Skeletal muscle cell (primary cell): ENCODE measurements at regions not wholly inside any gene's neighbourhood (a gene's known extent, or its start where the extent isn't known, plus 50 kb on each side); places are given as distances from the start of the nearest gene placed in this dataset.
A peak's percentile ranks its signal among the peaks of the same experiment; 100 is the strongest.
"Not testable (repeated sequence)": the region's sequence is repeated elsewhere in the genome, so short reads cannot be mapped to it uniquely, and the experiment has no call there.

ENCODE experiments used
- DNase-seq: peaks from one replicate; pipeline ENCODE4 v3.0.0-alpha.2; 2010; ENCODE audit warnings: low read depth
- H3K4me3 ChIP-seq: 2 replicates; pipeline ENCODE4 v1.5.1; 2011; ENCODE audit warnings: low read depth, mild to moderate bottlenecking, control low read depth, low read length, moderate library complexity

DNA sequence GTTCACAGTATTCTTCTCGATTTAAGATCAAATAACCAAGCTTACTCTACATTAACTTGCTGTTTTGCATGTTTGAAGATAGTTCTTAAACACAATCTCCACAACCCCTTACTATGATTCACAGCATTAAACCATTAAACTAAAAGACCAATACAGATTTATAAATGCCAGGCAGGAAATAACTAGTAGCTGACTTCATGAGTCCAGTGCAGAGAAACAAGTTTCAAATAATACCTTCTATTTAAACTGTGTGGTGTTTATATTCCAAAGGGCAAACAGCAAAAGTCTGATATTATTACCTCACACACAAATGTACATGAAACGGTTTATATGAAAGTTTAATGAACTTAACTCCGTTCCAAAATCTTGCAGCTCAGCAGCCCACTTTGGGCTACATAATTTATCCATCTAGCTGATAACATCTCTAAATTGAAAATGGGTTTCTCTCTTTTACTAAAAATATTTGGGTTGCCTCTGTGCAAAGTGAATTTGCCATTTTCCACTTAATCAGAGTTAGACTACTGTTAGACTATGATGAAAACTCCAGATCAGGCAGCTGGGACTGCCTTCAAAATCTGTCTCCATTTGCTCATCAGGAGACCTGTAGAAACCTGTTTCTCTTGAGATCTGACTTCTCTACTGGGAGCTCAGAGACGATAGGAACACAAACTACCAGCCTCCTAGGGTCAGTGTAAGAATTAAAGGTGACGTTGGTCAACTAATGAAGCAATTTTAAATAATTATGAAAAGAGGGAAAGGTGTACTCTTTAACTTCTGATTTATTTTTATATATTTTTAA lies 287.3 kb downstream of the FZD1 start:
- no peak for DNase-seq
- no peak overlapping the region for H3K4me3 ChIP-seq

DNA sequence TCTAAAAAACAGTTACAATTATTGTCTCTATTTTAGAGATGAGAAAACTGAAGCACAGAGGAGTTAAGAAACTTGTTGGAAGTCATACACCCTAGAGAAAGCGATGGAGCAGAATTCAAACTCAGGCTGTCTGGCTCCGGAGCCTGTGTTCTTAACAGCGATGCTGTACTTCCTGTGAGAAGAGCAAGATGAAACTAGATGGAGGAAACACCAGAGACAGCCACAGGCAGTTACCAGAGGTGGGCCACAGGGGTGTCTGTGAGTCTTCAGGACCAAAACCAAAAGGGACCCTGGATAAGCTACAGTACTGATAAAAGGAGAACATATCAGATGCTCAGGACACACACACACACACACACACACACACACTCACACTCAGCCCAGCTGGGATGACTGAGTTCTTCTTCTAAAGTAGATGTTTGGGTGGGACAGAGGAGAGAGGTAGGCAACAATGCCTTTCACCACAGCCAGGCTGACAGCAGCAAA lies 289.2 kb downstream of the FZD1 start:
- no peak for DNase-seq
- no peak overlapping the region for H3K4me3 ChIP-seq

DNA sequence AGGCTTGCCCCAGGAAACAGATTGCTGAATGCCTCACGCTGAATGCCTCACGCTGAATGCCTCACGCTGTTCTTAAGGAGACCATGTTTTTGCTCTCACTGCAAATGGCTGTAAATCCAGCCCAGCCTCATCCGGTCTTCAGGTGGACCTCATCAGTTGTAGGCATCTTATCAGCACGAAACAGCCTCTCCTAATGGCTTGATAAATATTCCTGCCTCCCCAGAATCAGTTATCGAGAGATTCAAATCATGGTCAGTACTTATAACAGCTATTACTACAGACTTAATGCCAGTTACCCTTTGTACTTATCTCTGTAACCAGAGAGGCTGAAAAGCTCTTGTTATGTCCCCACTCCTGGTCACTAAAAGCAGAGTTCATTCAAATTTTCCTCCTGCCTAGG lies 290.6 kb downstream of the FZD1 start:
- no peak for DNase-seq
- H3K4me3 ChIP-seq = no peak overlapping the region

DNA sequence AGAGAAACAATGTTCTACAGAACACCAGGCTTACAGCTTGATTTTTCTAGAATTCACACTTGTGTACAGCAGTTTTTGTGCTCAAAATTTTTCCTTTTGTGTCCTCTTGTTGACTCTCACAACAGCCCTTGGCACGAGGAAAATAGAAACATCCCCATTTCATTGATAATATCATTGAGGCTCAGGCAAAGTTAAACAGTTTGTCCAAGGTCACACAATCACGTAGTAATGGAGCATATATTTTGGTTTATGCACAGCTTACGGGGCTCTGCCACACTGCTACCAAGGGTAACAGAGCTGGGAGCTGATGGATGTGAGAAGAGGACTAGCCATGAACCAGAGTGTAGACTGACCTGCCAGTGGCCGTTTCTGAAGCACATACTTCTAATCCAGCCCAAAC lies 292.0 kb downstream of the FZD1 start:
- H3K4me3 ChIP-seq = no peak overlapping the region

DNA sequence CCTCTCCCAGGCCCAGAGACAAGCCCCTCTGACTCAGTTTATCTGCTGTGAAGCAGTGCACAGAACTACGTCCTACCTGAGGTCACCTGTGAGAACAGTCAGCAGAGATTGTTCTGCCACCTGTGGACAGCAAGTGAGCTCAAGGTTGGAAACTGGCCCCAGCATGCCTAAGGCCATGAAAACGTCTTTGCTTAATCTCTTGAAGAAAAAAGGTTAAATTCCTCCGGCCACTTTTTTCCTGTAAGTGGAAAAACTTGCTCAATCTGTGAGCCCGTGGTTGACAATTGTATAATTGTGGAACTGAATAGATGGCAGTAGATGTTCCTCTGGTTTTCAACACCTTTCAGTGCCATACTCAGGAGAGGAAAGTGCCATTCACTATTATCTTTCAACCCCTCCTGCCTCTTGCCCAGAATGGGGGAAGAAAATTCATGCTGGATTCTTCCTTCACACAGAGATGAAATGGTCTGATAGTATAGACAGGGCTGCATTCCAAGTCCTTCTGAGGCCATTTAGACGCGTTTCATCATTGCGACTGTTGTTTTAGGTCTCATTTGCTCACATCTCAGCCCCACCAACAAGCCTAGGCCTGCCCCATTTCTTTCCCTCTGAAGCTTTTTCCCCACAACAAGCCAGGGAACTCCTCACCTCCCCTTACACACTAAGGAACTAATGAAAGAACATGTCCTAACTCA lies 292.9 kb downstream of the FZD1 start:
- DNase-seq = no peak
- no peak overlapping the region for H3K4me3 ChIP-seq

More for the DNA sequence above, 292.0 kb downstream of the FZD1 start:
- no peak for DNase-seq

DNA sequence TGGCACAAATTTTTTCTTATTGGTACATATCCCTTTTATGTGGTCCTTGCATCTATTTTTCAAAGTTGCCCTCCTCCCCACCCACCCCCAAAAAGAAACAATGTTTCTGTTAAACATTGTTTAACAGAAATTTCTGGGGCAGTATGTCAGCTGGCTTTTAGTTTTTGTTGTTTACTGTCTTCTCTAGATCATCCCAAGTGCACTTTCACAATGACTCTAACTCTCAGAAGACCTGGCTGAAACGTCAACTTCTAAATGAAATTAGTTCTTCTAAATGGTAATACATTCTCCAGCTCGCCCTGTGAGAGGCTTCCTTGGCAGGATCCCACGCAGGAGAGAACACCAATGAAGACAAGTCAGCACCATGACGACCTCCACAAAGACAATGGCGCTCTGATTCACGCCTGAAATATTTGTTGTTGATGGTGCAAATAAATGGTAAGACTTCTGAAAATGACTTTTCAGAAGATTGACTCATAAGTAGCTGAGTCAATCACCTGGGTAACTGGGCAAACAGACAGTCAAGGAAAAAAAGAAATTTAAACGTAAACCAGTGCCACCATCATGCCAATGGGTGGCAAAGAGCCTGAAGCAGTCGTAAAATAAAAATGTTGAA lies 293.7 kb downstream of the FZD1 start:
- no peak overlapping the region for H3K4me3 ChIP-seq
- DNase-seq = peak; percentile 94

DNA sequence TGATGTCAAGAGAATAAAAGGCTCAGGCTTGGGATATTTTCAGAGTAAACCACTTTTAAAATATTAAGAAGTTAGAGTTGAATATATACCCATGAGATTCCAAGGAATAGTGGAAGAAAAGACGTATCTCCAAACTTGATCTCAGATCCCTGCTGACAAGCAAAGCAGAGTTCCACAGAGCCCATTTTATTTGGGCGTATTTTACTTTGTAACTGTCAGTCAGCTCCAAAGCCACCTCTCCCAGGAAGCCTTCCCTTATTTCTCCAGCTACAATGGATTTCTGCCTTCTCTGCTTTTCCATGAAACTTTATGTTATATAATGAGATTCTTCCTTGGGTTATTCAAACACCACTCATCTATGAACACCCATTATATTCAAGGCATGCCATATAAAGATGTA lies 295.7 kb downstream of the FZD1 start:
- H3K4me3 ChIP-seq = no peak overlapping the region
- no peak for DNase-seq

DNA sequence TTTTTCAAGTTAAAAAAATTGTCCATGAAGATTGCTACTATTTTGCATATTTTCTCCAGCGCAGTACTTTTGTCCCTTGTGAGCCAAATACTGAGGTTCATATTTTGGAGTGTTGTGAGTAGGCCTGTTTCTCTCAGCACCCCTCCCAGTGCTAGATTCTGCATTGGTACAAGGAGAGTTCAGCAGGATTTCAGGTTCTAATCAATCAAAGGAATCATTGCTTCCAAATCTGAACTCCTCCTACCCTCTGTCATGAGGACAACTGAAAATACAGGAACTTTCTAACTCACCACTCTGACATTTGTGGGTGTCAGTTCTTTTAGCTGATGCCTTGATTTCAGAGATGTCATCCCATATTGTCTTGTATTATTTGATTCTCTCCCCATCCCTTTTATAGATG lies 299.9 kb downstream of the FZD1 start:
- H3K4me3 ChIP-seq = no peak overlapping the region
- no peak for DNase-seq

DNA sequence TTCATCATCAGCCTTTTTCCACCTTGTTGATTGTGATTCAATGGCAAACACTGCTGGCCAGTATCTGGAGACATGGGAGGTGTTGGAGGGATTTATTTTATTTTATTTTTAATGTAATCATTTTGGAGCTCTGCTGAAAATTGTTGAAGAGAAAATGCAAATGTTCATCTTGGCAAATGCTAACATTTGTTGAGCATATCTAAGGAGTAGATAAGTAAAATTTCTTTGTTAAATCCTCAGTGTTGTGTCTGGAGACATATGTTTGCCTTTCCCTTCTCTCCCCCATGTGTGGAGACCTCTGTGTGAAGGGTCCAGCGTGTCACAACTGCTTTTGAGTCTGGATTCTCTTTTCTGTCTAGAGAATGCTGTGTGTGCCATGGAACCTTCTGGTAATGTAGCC lies 300.3 kb downstream of the FZD1 start:
- no peak overlapping the region for H3K4me3 ChIP-seq

DNA sequence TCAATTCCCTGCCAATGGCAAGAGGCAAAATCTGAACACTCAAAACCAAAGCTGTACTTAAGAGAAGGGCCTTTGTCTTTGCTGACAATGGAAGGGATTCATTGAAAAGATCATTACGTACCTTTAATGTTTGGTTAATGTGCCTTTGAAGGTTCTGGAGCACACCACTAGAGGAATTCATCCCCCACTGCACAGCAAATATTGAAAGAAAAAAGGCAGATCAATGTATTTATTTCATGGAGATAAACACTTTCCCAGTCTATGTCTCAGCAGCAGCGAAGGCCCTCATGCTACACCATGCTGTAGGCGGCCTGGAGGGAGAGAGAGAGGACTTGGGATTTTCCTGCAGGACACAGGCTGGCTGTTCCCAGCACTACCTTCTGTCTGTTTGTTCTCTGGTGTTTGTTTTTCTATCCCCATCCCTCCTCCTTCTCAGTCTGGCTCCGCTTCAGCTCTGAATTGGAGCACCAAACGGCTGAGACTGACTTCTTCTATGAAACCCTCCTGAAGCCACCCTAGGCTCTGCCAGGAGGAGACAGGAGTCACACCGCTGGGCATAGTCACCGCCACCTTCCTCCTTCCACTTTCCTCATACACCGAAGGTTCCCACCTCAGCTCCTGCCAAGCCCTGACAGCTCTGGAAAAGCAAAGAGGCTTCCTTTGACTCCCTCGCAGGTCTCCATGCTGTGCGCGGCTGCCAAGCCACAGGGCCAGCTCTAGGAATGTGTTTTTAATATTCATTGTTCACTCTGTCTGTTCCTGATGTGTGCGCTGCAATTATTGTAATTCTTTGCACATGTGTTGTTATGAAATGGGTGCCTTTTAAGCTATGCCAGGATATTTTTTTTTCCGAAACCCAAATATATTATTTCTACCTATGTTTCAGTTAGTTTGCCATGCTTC lies 301.5 kb downstream of the FZD1 start:
- no peak for DNase-seq
- no peak overlapping the region for H3K4me3 ChIP-seq

More for the DNA sequence above, 300.3 kb downstream of the FZD1 start:
- no peak for DNase-seq

DNA sequence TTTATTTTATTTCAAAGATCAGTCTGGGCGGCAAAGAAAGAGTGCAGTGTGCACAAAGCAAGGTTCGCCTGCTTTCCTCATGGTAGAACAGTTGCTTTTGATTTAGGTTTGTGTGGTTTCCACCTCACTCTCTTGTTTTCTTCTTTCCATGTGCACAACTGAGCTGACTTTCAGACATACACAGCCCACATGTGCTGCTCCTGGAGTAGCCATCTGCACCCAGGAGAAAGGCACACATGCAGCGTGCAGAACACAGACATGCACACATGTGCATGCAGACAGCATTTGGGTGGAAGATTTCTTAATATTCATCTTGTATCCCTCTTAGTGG lies 302.1 kb downstream of the FZD1 start:
- H3K4me3 ChIP-seq = no peak overlapping the region
- no peak for DNase-seq

DNA sequence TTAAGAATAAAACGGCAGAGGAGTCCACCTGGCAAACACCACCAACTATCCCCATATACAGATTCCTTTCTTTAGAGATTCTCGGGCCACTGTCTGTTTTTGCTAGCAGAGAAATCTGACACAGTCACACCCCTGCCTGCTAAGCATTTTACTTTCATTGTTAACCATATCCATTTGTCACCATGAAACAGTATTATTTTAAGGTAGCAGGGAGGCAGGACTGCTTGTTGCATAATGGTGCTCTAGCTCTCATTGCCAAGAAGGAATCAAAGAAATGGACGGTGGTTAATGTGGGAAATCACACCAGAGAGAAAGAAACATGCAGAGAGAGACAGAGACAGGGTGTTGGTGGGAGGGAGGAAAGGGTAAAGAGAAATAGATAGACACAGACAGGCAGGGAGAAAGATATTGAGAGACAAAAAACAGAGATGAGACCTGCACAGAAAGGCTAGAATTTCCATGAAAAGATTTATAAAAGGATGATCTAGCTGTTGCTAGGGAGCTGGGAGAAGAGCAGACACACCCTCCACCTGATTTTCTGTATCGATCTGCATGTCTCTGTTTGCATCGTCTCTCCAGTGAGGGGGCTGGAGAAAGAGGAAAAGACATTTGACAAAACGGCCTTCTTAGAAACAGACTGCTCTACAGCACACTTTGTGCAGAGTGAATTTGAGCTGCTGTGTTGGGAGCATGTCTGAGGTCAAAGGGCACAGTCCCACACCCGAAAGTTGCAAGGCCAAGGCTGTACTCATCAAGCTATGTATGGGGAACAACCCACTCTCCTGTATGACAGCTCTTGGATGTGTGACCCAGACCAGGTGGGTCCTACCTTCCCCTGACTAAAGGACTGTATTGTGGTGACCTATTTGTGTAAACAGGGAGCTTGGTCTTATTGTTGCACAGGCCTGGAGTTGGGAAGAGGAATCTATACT lies 303.1 kb downstream of the FZD1 start:
- DNase-seq = no peak
- no peak overlapping the region for H3K4me3 ChIP-seq

DNA sequence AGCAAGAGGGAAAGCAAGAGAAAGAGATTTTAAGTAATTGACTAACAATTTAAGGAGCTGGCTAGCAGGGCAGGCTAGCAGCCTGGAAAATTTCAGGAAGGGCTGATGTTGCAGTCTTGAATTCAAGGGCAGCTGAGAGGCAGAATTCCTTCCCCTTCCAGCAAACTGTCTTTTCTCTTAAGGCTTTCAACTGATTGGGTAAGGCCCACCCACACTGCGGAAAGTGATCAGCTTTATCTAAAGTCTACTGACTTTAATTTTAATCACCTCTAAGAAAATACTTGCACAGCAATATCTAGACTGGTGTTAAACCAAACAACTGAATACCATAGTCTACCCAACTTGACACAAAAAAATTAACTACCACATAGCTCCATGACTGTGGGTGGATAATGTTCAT lies 303.9 kb downstream of the FZD1 start:
- no peak overlapping the region for H3K4me3 ChIP-seq
- DNase-seq = no peak

DNA sequence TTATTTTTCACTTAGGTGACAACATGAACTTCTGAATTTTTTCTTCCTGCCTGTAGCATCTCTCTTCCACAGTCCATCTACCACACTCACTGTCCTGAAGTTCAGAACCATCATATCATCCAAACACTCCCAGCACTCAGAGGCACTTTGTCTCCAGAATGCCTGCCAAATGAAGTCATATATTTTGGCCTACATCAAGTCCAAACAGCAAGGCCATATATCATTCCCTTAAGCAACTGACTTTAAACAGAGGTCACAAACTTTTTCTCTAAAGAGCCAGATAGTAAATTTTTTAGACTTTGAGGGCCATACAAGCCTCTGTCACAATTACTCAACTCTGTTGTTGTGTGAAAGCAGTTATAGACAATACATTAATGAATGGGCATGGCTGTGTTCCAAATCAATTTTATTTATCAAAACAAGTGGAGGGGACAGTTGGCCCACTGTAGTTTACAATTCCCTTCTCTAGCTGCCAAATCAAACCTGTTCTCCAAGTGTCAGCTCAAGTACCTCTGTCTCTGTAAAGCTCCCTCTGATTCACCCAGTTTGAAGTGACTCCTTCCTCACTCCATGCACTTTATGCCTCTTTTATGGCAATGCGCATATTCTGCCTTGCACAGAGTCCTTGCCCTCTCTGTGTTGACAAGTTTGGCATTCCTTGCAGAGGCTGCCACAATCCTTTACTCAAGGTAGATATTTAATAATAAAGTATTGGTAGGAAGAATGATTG lies 305.7 kb downstream of the FZD1 start:
- no peak overlapping the region for H3K4me3 ChIP-seq
- DNase-seq = peak; percentile 64

DNA sequence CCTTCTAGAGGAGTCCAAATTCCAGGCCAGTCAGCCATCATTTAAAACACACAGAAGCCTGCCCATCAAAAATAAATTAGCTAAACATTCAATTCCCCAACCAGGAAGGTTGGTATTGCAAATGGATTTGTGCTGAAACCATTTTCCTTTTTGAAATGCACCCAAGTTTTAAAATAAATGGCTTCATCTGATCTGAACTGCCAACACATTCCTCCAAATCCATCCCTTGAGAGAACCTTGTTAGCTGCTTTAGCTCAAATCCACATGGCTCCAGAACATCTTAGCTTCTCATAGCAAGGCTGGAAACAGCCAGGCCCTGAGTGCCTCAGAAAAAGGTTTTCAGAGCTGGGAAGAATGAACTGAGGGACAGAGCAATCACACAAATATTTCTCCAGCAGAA lies 306.3 kb downstream of the FZD1 start:
- DNase-seq = peak; percentile 30
- no peak overlapping the region for H3K4me3 ChIP-seq

DNA sequence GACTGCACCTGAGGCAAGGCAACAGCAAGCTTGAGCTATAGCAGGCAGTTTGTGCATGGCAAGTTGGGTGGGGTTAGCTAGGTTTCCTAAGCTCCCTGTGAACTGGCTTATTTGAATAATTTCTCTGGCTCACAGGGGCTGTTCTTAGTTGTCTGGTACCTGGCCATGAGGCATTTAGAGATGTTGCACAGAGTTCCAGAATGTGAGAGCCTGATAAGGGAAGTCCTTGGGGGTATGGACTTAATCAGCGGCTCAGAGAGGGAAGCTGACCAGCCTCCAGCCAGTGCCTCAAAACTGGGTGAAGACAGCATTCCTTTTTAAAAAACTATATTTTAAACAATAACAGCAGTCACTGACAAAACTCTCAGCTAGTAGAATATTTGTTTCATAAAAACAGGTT lies 307.4 kb downstream of the FZD1 start:
- H3K4me3 ChIP-seq = no peak overlapping the region
- no peak for DNase-seq

DNA sequence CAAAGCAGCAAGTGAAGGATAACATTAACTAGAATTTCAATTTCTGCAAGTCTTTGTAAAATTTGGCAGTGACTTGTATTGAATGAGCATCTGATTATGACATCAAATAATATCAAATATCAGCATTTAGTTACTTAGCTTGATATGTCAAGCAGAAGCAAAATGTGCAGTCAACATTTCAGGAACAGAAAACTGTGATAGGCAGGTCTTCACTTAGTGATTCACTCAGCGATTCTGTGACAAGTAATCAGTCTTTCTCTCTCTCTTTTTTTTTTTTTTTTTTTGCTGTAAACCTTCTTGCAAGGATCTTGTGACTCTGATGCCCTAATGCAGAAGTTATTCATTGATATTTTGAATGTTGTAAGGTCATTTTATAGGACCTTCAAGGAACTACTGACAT lies 307.1 kb downstream of the MTERF1 start:
- H3K4me3 ChIP-seq = no peak overlapping the region
- no peak for DNase-seq

DNA sequence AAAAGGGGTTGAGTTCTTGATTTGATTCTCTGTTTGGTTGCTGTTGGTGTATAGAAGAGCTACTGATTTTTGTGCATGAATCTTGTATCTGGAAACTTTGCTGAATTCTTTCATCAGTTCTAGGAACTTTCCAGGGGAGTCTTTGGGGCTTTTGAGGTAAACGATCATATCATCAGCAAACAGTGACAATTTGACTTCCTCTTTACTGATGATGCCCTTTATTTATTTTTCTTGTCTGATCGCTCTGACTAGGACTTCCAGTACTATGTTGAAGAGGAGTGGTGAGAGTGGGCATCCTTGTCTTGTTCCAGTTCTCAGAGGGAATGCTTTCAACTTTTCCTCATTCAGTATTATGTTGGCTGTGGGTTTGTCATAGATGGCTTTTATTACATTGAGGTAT lies 304.0 kb downstream of the MTERF1 start:
- not testable (repeated sequence) for DNase-seq, H3K4me3 ChIP-seq
